Astrocyte (in vitro differentiated cells and primary cell): ENCODE measurements at regions not wholly inside any gene's neighbourhood (a gene's known extent, or its start where the extent isn't known, plus 50 kb on each side); places are given as distances from the start of the nearest gene placed in this dataset.

Experiments
- DNase-seq: peaks from one replicate; pipeline ENCODE4 v3.0.0-alpha.2; 2010; ENCODE audit warnings: low read depth
- FAIRE-seq: peaks from 2 replicates; lab custom pipeline; 2011; peaks lifted over from hg19 to GRCh38; lab: Jason Lieb, UNC
- H2AFZ ChIP-seq: 2 replicates; pipeline ENCODE4 v1.6.0; 2012; ENCODE audit warnings: low read depth, low read length, inconsistent platforms
- H3K27ac ChIP-seq: 2 replicates; pipeline ENCODE4 v1.5.1; 2011; ENCODE audit warnings: low read depth, low read length, inconsistent platforms
- H3K27me3 ChIP-seq: 2 replicates; pipeline ENCODE4 v1.6.0; 2011; ENCODE audit warnings: low read length, inconsistent platforms; ENCODE audit not compliant: insufficient read depth
- H3K36me3 ChIP-seq: 2 replicates; pipeline ENCODE4 v1.5.1; 2011; ENCODE audit warnings: low read length, inconsistent platforms; ENCODE audit not compliant: insufficient read depth
- H3K4me1 ChIP-seq: 2 replicates; pipeline ENCODE4 v1.5.1; 2011; ENCODE audit warnings: low read length, inconsistent platforms; ENCODE audit not compliant: insufficient read depth
- H3K4me2 ChIP-seq: 2 replicates; pipeline ENCODE4 v1.6.0; 2012; ENCODE audit warnings: low read length, inconsistent platforms
- H3K4me3 ChIP-seq: 2 replicates; pipeline ENCODE4 v1.5.1; 2011; ENCODE audit warnings: low read depth, mild to moderate bottlenecking, low read length, inconsistent platforms; ENCODE audit not compliant: insufficient read depth
- H3K79me2 ChIP-seq: 2 replicates; pipeline ENCODE4 v1.6.0; 2012; ENCODE audit warnings: mild to moderate bottlenecking, low read length, inconsistent platforms; ENCODE audit not compliant: insufficient read depth
- H3K9ac ChIP-seq: 2 replicates; pipeline ENCODE4 v1.6.0; 2012; ENCODE audit warnings: mild to moderate bottlenecking, low read length, inconsistent platforms
- H3K9me3 ChIP-seq: 2 replicates; pipeline ENCODE4 v1.5.1; 2012; ENCODE audit warnings: low read depth, mild to moderate bottlenecking, low read length, inconsistent platforms; ENCODE audit not compliant: insufficient read depth
- H4K20me1 ChIP-seq: 2 replicates; pipeline ENCODE4 v1.6.0; 2012; ENCODE audit warnings: low read length, inconsistent platforms; ENCODE audit not compliant: insufficient read depth
- H3K27ac Mint-ChIP-seq: one replicate; pipeline ENCODE4 v1.8.0; 2021; ENCODE audit warnings: mild to moderate bottlenecking, mixed read lengths; ENCODE audit not compliant: unreplicated experiment
- H3K27me3 Mint-ChIP-seq: one replicate; pipeline ENCODE4 v1.8.0; 2021; ENCODE audit warnings: low read depth, mixed read lengths; ENCODE audit not compliant: unreplicated experiment
- H3K36me3 Mint-ChIP-seq: one replicate; pipeline ENCODE4 v1.8.0; 2021; ENCODE audit warnings: low read depth, mixed read lengths; ENCODE audit not compliant: unreplicated experiment
- H3K4me1 Mint-ChIP-seq: one replicate; pipeline ENCODE4 v1.8.0; 2021; ENCODE audit warnings: low read depth, mixed read lengths; ENCODE audit not compliant: unreplicated experiment
- H3K4me3 Mint-ChIP-seq: one replicate; pipeline ENCODE4 v1.8.0; 2021; ENCODE audit warnings: mild to moderate bottlenecking, moderate library complexity, mixed read lengths; ENCODE audit not compliant: unreplicated experiment
- H3K9me3 Mint-ChIP-seq: one replicate; pipeline ENCODE4 v1.8.0; 2021; ENCODE audit warnings: mild to moderate bottlenecking, mixed read lengths; ENCODE audit not compliant: unreplicated experiment
- CTCF ChIP-seq: IDR thresholded peaks from 2 replicates; pipeline ENCODE4 v1.5.1; 2011; ENCODE audit warnings: low read depth, mild to moderate bottlenecking, inconsistent platforms, low read length, moderate library complexity; ENCODE audit not compliant: insufficient read depth
- EZH2 ChIP-seq: IDR thresholded peaks from 2 replicates; pipeline ENCODE4 v1.6.1; 2012; ENCODE audit warnings: mild to moderate bottlenecking, low read length, inconsistent platforms; ENCODE audit not compliant: insufficient read depth

GRCh38 chr6:80441131-80441530 lies 334.7 kb downstream of the BCKDHB start:
- peaks cover 24% of the 10 kb centered on the region for H3K4me1 ChIP-seq
- no peaks in the 10 kb centered on the region for H3K27me3 ChIP-seq
- no peaks in the 10 kb centered on the region for H4K20me1 ChIP-seq
- no peak overlapping the region for H3K4me3 ChIP-seq
- Mint-ChIP-seq H3K36me3 (peaks cover 2% of the 10 kb centered on the region), H3K4me3 (no peak overlapping the region), H3K9me3 (no peaks in the 10 kb centered on the region), H3K27me3 (no peaks in the 10 kb centered on the region), H3K27ac (no peak overlapping the region), H3K4me1 (peaks cover 26% of the 10 kb centered on the region)
- no peaks in the 10 kb centered on the region for H3K36me3 ChIP-seq
- no peak overlapping the region for H2AFZ ChIP-seq
- peaks cover 1% of the 10 kb centered on the region for H3K9me3 ChIP-seq
- no peaks in the 10 kb centered on the region for H3K79me2 ChIP-seq
- TF ChIP-seq EZH2 (no peak), CTCF (no peak)
- FAIRE-seq = no peak
- no peak for DNase-seq
- H3K9ac ChIP-seq = no peak overlapping the region
- H3K4me2 ChIP-seq = no peak overlapping the region
- H3K27ac ChIP-seq = no peak overlapping the region

GRCh38 chr6:80440496-80441115 lies 334.1 kb downstream of the BCKDHB start:
- TF ChIP-seq CTCF = no peak
- TF ChIP-seq EZH2 = no peak

GRCh38 chr6:80439721-80440470 lies 333.4 kb downstream of the BCKDHB start:
- H3K27me3 ChIP-seq = no peaks in the 10 kb centered on the region
- H3K9me3 ChIP-seq = no peaks in the 10 kb centered on the region
- H3K4me1 Mint-ChIP-seq = peaks cover 26% of the 10 kb centered on the region
- H3K27ac Mint-ChIP-seq = peak overlapping the region; percentile 37
- peak overlapping the region; percentile 11 for H3K27ac ChIP-seq
- no peaks in the 10 kb centered on the region for H3K79me2 ChIP-seq
- peaks cover 24% of the 10 kb centered on the region for H3K4me1 ChIP-seq
- H3K4me2 ChIP-seq = no peak overlapping the region
- no peak for TF ChIP-seq CTCF
- H3K4me3 Mint-ChIP-seq = no peak overlapping the region
- H3K27me3 Mint-ChIP-seq = no peaks in the 10 kb centered on the region
- no peak overlapping the region for H3K4me3 ChIP-seq
- no peaks in the 10 kb centered on the region for H3K36me3 ChIP-seq
- H3K9ac ChIP-seq = no peak overlapping the region
- no peak overlapping the region for H2AFZ ChIP-seq
- H4K20me1 ChIP-seq = no peaks in the 10 kb centered on the region
- H3K36me3 Mint-ChIP-seq = no peaks in the 10 kb centered on the region
- FAIRE-seq (no peak), DNase-seq (no peak)
- no peaks in the 10 kb centered on the region for H3K9me3 Mint-ChIP-seq

More at GRCh38 chr6:80440496-80441115, 334.1 kb downstream of the BCKDHB start:
- Histone ChIP-seq H3K27ac (no peak overlapping the region), H3K4me2 (no peak overlapping the region), H3K4me3 (no peak overlapping the region), H3K79me2 (no peaks in the 10 kb centered on the region), H3K9me3 (no peaks in the 10 kb centered on the region), H3K36me3 (no peaks in the 10 kb centered on the region), H4K20me1 (no peaks in the 10 kb centered on the region), H3K4me1 (peaks cover 24% of the 10 kb centered on the region), H3K27me3 (no peaks in the 10 kb centered on the region), H2AFZ (no peak overlapping the region), H3K9ac (no peak overlapping the region)
- DNase-seq = no peak
- H3K4me3 Mint-ChIP-seq = no peak overlapping the region
- no peak for FAIRE-seq
- no peaks in the 10 kb centered on the region for H3K27me3 Mint-ChIP-seq
- no peaks in the 10 kb centered on the region for H3K9me3 Mint-ChIP-seq
- peaks cover 26% of the 10 kb centered on the region for H3K4me1 Mint-ChIP-seq
- peak overlapping the region; percentile 37 for H3K27ac Mint-ChIP-seq
- H3K36me3 Mint-ChIP-seq = no peaks in the 10 kb centered on the region
